ENCODE measurements at regions not wholly inside any gene's neighbourhood (a gene's known extent, or its start where the extent isn't known, plus 50 kb on each side); places are given as distances from the start of the nearest gene placed in this dataset.

- Mint-ChIP-seq H3K27me3 (ENCODE audit: low read depth) (peaks cover 43% of the 10 kb centered on the region), H3K9me3 (no peaks in the 10 kb centered on the region), H3K27ac (no peak overlapping the region), H3K4me1 (no peaks in the 10 kb centered on the region), H3K36me3 (ENCODE audit: low read depth) (no peaks in the 10 kb centered on the region), H3K4me3 (no peak overlapping the region)
- TF ChIP-seq CTCF (IDR thresholded peaks at IDR 0.05; ENCODE audit: unreplicated experiment in 3 of 3) = no peak
These were observed 75.2 kb downstream of the MICALL2 start for GRCh38 chr7:1384113-1384415.
